Activated naive CD8-positive, alpha-beta T cell treated with anti-CD3 and anti-CD28 coated beads, Interleukin-2, amount 50 U/mL, for 16 hours (primary cell): ENCODE measurements at regions not wholly inside any gene's neighbourhood (a gene's known extent, or its start where the extent isn't known, plus 50 kb on each side); places are given as distances from the start of the nearest gene placed in this dataset.

Experiments
- DNase-seq: peaks from one replicate; pipeline ENCODE4 v3.0.0-alpha.2; 2020; ENCODE audit warnings: low read depth, low spot score

DNA sequence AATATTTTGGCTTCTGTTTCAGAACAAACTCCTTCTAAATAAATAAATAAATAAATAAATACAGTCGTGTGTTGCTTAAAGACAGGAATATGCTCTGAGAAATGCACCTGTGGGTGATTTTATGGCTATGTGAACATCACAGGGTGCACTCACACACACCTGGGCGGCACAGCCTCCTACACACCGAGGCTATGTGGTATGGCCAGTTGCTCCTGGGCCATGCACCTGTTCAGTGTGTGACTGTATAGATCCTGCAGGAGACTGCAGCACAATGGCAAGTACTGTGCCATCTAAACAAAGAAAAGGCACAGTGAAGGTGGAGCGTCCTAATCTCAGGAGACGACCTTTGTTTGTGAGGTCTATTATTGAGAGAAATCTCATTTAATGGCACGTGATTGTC is 1281.1 kb downstream of the TBC1D22A start:
- no peak for DNase-seq

DNA sequence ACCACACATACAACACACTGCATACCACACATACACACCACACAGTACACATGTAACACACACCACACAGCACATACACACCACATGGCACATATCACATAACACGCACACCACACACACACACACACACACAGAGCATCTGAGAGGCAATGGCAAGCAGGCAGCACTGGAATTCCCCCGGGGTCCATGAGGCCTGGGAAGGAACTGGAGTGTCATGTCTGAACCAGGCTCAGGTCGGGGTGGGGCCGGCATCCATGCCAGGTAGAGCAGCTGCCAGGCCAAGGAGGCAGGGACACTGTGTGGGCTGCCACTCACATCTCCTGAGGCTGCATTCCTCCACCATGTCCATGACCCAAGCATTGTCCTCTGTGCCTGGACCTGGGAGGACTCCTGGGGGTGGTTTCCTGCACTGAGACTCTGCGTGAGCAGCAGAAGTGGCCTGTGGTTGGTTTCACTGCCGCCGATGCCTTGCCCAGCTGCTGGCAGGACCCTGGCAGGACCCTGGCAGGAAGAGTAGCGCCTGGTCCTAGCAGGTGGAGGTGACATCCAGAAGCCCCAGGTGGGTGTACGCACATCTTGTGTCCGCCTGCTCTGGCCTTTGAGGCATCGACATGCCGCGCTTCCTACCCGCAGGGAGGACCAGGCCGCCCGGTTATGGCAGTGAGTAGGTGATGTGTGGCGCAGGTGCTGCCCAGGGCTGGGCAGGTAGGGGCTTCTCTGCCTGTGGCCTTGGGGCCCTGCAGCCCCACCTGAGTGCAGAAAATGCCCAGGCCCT is 1280.4 kb downstream of the TBC1D22A start:
- no peak for DNase-seq

DNA sequence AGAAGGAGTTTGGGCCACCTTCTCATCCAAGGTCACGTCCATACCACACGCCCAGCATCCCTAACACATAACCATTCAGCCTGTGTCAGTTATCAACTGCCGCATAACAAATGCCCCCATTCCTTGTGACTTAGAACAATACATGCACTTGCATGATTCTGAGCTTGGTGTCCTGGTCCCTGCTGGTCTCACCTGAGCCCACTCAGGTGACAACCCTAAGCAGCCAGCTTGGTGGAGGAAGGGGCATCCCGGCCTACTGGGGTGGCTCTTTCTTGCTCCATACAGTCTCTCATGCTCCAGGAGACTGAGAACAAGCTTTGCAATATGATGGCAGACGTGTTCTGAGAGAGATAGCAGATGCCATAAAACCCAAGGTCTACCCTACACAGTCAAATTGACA is 1276.9 kb downstream of the TBC1D22A start:
- DNase-seq = no peak

DNA sequence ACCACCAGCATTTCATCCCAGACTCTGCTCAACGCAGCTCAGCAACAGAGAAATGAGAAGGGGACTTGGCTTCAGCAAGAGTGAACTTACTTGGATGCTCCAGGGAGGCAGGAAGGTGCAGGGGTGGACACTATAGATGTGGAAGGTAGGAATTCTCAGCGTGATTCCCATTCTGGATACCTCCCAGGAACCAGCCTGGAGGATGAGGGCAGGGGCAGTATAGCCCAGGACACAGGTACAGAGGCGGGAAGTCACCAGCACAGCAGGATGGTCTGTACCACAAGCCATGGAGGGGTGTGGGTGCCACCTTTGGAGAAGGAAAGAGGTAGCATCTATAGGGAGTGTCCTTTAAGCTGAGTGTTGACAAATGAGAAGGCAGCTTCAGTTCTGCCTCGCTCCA is 1275.2 kb downstream of the TBC1D22A start:
- no peak for DNase-seq

DNA sequence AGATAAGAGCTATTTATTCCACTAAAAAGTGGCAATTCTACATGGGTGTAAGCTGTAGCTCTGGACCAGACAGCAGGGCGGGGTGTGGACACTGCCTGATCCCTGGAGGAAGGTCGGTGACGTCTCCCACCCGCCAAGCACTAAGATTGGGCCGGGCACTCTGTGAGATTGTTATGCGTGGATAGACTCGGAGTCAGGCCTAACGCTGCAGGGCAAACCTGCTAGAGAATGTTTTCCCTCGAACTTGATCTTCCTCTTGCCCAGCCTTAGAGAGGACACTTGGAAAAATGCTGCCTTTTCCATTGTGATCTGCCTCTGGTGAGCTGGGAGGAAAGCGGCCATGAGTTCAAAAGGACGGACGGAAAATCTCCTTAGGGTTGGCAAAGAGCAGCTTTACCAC is 1273.4 kb downstream of the TBC1D22A start:
- no peak for DNase-seq

DNA sequence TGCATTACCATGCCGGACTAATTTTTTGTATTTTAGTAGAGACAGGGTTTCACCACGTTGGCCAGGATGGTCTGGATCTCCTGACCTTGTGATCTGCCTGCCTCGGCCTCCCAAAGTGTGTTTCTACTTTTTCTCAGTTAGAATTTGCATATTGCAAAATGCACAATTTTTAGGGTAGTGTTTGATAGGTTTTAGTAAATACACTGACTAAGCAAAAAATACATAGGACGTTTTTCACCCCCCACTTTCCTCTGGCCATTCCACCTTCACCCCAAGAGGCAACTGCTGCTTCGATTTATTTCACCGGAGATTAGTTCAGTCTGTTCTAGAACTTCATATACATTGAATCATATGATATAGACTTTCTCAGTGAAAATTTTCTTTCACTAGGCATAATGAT is 1269.1 kb downstream of the TBC1D22A start:
- no peak for DNase-seq

DNA sequence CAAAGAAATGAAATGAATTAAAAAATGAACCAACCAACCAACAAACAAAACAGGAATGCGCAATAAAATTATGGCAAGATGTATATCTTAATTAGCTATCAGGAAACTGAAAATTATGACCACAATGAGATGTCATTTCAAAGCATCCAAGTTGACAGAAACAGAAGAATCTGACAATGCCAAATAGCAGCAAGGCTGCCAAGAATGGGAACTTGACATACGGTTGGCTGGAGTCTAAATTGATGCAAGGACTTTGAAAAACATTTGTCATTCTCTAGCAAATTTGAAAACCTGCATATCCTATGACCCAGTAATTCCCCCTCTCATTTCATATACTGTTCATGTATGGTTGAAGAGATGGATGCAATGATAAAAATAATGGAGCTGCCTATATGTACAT is 1262.6 kb downstream of the TBC1D22A start:
- no peak for DNase-seq

DNA sequence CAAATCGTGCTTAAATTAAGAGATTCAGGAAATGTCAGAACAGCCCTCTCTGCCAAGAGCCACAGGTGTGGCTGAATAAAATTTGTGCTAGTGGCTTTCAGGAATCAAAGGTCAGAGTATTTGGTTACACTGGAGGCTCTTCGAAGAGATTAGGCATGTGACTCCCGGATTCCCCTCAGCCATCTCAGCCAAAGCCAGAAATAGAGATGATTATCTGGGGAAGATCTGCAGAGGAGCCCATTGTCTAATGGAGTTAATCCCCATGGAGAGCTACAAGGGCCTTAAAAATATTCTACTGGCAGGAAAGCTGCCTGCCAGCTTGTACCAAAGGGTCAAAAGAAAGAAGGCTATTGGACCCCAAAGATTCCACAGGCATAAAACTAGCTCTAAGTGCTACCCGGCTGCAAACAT is 1259.5 kb downstream of the TBC1D22A start:
- DNase-seq = no peak

DNA sequence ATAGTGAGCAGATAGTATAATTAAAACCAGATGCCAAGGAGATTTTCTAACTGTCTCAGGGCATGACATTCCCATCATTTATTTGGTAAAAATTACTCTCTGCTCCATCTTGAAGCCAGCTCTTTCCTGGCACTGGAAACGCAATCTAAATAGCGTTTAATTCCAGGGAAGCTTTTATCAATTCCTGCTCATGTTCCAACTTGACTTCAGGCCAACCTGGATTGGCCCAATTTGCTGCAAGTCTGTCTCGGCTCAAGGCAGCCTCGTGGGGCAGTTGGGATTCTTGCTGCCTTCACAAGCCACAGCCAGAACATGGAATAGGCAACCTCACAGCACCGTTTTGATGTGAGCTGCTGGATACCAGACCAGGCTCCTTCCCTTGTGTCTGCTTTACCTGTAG is 1255.9 kb downstream of the TBC1D22A start:
- no peak for DNase-seq

DNA sequence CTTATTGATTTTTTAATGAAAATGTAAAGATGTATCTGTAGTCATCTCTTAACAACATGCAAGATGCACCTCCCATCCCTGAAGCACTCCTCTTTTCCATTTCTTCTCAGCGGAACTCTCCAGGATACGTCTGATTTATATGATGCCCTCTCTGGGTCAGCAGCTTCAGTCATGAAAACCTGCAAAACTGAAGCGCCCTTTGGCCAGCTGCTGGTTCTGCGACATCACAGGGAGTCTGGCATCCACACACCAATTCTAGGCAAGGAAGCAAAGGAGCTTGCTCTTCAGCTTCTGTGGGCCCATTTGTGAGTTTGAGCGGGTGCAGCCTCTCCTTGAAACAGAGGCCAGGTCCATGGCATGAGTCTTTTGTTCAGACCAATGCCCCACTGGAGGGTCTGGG is 1253.3 kb downstream of the TBC1D22A start:
- no peak for DNase-seq

DNA sequence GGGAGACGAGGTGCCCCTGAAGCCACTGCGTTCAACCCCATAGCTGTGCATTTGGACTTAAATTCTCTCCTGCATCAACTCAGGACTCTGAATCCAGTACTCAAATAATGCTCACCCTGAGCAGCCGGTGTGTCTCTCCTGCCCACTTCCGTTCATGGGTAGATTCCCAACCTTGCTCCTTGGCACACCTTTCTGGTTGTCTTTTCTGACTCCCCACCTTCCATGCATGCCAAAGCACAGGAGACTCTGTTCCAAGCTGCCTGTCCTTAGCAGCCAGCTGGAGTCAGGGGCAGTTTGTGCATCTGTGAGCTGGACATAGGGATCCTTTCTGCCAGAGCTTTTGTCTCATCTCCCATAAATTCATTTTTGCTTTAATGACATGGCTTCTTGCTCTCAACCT is 1242.5 kb downstream of the TBC1D22A start:
- no peak for DNase-seq

DNA sequence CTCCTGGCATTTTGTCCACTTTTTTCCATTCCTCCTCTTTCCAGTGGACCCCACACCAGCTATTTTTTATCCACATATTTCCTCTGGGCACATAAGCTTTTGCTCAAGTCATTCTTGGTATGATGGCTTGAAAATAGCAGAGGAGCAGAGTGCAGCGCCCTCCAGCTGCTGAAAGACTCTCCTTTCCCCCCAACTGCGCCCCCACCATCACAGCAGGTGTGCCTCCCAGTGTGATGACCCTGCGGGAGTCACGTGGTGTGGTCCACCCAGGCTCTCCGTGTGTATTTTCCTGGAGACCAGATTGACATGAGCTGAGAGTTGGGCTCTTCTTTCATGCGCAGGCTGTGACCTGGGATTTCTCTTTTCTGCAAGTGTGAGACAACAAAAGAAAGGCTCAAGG is 1241.6 kb downstream of the TBC1D22A start:
- no peak for DNase-seq

DNA sequence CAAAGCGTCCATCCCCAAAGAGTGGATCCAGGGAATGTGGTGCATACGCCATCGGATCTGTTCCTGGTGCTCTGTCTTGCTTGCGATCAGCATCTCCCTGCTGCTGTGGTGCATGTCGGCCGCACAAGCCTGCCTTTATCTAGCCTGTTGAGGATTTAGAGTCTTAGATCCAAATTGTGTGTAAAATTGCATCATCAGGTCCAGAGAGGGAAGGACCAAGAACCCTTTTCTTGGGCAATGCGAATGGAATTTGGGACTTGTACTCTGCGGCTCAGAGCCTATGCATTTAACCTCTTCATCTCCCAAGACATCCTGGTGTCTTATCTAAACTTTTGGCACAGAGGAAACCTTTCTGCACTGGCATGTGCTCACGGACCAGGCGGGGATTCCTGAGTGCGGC is 1238.7 kb downstream of the TBC1D22A start:
- DNase-seq = no peak

DNA sequence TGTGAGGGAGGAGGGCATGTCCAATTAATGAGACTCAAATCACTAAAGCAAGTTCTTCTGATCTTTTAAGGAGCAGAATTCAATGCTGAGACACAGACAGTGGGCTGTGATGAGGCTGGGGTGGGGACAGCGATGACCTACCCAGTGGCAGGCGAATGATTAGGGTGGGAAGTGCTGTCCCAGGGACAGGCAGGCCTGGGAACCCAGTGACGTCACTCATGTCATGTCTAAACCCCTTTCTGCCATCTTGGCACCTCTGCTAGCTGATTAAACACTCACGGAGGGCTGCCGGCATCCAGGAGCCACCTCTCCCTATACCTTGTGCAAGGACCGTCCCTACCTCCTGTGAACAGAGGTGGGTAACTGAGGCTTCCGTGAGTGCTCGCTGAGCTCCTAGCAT is 1235.2 kb downstream of the TBC1D22A start:
- no peak for DNase-seq

DNA sequence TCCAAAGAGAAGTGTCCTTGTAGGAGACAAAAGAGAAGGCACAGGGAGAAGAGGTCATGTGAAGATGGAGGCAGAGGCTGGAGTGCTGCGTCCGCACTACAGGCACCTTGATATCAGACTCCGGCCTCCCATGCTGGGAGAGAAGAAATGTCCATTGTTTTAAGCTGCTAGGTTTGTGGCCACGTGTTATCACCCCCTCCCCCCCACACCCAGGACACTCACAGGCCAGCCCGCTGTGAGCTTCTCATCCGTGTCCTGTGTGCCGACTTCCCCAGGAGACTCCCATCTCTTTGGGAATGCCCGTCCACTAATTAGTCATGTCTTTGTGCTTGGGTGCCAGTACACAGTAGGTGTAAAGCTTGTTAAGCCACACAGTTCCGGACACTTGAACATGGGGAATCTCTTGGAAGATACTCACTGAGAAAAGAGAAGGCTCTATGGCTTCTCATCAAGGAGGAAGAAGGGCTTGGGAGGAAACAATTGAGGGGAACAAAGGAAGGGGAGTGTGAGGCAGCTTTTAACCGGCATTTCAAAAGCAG is 1234.7 kb downstream of the TBC1D22A start:
- no peak for DNase-seq

DNA sequence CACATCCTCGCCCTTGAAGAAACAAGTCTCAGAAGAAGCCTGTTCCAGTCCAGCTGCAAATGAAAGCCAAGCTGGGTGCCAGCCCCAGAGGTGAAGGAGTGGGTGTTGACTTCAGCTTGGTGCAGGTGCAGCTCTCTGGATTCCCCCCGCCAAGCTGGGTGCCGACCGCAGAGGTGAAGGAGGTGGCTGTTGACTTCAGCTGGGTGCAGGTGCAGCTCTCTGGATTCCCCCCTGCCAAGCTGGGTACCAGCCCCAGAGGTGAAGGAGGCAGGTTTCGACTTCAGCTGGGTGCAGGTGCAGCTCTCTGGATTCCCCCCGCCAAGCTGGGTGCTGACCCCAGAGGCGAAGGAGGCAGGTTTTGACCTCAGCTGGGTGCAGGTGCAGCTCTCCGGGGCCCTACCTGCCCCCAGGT is 1234.0 kb downstream of the TBC1D22A start:
- DNase-seq = no peak

DNA sequence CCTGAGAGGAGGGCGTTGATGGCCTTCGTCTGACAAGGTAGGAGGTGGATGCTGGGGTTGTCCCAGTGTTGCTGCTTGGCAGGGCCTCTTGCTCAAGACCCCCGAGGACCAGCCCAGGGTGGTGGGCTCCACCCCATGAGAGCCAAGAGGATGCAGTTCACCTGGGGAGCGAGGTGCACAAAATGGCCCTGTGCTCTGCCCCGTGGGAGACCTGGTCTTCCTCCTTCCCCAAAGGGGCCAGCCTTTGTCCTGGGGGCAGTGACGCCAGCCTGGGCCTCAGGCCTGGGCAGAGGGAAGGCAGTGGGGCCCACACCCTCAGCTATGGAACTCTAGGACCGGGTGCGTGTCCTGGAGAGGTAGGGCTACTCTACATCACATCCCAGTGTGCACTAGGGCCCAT is 1233.3 kb downstream of the TBC1D22A start:
- DNase-seq = no peak

DNA sequence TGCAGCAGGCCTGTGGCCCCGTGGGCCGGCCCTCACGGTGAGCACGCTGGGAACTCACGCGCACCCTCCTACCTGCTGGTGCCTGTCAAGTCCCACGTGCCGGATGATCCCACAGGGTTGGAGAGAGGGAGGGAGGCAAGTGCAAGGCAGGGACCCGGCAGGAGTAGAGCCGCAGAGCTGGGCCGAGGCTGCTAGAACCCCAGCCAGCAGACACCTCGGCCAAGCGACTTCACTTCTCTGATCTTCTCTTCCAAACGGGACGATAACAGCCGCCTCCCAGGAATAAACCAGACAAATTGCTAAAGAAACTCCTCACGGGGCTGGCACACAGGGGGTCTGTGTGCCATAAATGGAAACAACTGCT is 1232.8 kb downstream of the TBC1D22A start:
- DNase-seq = no peak

DNA sequence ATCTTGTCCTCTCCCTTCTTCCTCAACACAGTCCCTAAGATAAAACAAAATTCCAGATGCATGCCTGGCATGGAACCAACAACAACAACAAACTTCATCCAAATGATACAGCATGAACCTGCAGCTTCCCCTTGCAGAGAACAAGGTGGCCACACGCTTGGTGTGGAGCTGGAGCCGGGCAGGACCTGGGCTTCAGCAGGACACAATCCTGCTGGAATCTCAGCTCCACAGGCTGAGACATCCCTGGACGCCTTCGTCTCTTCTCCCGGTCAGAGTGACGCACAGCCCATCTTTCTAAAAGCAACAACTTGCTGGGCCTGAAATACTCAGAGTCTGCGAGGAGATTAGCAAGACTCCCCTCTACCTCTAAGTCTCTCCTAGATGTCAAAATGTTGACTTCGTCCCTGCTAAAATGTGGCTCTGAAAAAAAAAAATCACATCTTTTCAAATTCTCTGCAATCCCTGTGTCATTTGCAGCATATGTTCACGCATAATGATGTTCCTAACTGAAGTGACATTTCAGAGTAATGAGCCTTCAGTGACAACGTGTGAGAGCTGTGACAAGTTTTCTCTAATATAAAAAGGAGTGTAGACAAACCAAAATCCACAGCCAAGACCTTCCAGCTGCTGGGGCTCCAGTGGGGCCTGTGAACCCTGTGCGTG is 1232.3 kb downstream of the TBC1D22A start:
- DNase-seq = no peak

DNA sequence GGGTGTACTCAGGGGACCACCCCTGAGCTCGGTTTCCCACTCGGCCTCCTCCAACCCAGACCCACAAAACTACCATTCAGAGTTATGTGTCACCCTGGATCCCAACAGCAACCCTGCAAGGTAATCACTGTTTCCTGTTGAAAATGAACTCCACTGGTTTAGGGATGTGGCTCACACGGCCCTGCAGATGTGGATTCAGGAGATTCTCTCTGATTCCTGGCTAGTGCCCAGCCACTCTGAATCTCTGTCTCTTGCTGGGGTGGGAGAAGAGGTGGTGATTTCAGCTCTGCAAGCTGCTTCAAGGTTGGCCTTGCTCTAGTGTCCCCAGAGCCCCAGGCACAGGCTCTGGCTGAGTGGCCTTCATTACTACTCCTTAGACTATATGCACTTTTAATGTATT is 1231.6 kb downstream of the TBC1D22A start:
- no peak for DNase-seq

DNA sequence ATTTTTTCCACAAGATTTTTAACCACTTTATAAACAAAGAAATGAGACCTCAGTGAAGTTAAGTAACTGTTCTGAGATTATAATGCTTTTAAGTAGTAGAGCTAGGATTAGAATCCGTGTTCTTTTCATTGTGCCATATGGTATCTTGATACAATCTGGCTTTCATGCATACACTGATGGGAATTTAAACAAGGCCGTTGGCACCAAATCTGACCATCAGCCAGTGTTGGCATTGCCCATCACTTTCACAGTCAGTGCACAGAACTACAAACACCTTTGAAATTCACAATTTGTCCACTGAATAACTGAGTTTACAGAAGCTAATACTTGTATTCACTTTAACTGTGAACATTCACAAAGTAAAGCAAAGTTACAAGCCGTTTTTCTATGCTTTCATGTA is 1228.0 kb downstream of the TBC1D22A start:
- DNase-seq = no peak

DNA sequence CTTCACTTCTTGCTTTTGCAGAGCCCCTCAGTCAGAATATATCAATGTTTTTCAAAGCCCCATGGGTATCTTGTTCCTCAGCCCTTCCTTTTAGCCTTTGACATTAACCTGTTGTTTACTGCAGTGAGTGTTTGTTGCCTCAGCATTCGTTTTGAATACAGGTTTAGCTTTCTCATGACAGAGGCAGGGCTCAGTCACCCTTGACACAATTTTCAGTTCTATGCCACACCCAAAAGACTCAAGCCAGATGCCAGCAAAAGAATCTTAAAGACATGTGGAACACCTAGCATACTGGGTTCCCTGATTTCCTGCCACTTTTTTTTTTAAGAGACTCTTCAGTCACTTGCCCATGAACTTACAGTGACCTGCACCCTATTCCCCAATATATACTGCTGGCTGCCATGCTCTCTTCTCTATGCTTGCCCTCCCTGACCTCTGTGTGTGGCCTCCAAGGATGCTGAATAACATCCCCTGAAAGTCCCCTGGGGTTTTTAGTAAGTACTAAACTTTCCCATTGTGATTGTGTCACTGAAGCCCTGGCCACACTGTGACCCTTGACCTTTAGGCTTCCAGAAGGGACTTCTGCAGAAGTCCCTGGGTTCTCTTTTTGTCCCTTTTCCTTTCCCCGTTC is 1225.5 kb downstream of the TBC1D22A start:
- no peak for DNase-seq

DNA sequence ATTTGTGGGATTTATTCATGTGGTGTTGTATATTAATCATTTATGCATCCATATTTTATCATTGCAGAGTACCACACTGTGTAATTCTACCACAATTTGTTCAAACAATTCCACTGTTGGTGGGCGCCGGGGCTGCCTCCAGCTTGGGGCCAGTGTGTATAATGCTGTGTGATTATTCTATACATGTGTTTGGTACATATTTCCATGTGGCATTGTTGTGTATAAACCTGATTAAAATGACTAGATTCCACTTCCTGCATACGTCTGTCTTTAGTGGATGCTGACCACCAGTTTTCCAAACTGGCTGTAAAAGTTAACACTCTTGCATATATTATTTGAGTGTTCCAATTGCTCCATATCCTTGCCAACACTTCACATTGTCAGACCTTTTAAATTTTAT is 1213.8 kb downstream of the TBC1D22A start:
- DNase-seq = no peak
